Epithelial cell of proximal tubule (primary cell): ENCODE measurements at regions not wholly inside any gene's neighbourhood (a gene's known extent, or its start where the extent isn't known, plus 50 kb on each side); places are given as distances from the start of the nearest gene placed in this dataset.
"Not testable (repeated sequence)": the region's sequence is repeated elsewhere in the genome, so short reads cannot be mapped to it uniquely, and the experiment has no call there.

Experiments
- DNase-seq: peaks from one replicate; pipeline ENCODE4 v3.0.0-alpha.2; 2011; ENCODE audit warnings: low read depth
- H3K4me3 ChIP-seq: 2 replicates; pipeline ENCODE4 v1.5.1; 2011; ENCODE audit warnings: low read depth, mild to moderate bottlenecking, low read length
- CTCF ChIP-seq: conservative IDR thresholded peaks from 2 replicates; pipeline ENCODE4 v1.5.1; 2012; ENCODE audit warnings: low read depth, mild to moderate bottlenecking, low read length

- no peak for DNase-seq
- H3K4me3 ChIP-seq, result no peak overlapping the region
- TF ChIP-seq CTCF, result no peak
Observed at GRCh38 chr5:87778876-87779275, 366.1 kb upstream of the CCNH start.

DNA sequence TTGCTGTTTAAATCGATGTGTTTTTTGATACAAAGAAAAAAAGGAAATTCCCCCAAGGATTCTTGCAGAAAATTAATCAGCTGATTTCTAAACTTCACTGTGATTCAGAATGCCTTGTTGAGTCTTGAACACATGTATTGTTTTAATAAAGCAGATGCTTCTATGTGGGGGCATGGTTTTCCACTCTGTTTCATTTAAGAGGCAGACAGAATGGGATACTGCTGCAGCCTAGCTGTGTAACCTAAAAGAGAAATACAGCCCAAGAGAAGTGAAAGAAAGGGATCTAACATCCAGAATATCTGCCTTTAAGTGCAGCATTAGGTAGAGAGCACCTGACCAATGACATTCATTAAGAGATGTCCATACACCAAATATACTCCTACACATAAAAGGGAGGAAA, 365.1 kb upstream of the CCNH start:
- DNase-seq, result no peak
- no peak for TF ChIP-seq CTCF
- no peak overlapping the region for H3K4me3 ChIP-seq

DNA sequence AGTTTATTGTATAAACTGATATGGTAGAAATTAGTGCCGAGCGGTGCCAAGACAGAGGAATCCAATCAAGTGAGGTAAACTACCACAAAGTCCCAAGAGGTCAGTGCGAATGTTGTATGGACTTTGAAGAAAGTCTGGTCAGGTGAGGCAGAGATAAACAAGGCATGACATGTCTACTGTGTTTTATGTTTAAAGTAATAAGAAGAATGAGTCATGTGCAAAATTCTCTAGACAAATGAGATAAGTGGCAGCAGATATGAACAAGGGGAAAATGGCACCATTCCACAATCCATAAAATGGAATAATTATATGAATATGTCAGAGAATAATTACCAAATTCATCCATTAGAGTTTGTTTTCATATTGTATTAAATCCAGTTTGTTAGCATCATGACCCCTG, 364.1 kb upstream of the CCNH start:
- no peak for TF ChIP-seq CTCF
- no peak overlapping the region for H3K4me3 ChIP-seq
- DNase-seq, result no peak

DNA sequence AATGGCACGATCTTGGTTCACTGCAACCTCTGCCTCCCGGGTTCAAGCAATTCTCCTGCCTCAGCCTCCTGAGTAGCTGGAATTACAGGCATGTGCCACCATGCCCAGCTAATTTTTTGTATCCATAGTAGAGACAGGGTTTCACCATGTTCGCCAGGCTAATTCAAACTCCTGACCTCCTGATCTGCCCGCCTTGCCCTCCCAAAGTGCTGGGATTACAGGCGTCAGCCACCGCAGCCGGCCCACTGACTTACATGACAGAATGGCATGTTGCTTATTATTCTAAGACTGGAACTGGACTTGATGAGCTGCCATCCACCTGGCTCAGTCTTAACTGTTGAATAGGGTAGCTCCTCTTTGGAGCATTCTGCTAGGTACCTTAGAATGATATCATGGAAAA, 363.6 kb upstream of the CCNH start:
- DNase-seq, H3K4me3 ChIP-seq: not testable (repeated sequence)

DNA sequence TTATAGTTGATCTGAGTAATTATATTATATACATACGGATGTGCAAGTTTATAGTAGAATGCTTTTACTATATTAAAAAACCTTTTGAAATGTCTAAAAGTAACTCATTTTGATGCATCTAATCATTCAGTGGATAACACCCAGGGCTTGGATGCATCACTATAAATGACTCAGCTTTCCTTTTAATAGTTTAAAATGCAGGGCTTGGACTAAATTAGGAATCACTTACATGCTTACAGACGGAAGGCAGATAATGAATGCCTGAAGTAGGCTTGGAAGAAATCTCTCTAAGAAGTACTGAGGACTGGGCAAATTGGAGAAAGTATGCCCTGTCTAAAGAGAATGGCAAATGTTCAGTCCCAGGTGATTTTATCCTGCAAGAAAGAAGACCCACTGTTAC, 362.5 kb upstream of the CCNH start:
- DNase-seq, result no peak
- no peak overlapping the region for H3K4me3 ChIP-seq
- TF ChIP-seq CTCF, result no peak

DNA sequence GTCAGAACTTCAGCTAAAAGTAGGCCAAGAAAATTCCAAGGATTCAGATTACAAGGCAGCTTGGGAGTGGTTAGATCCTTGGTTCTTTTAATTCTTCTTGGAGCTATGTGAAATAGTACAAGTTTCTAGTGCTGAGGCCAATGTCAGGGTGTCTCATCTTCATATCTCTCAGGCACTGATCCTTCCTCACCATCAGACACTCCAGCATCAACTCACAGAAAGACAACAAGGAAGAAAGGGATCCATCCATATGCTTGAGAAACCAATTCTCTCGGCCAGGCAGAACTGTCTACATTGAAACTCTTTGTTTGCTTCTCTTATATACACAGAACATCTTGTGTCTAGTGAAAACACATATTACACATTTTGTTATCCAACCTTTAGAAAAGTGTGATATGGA, 362.1 kb upstream of the CCNH start:
- no peak overlapping the region for H3K4me3 ChIP-seq
- no peak for DNase-seq
- TF ChIP-seq CTCF, result no peak

- TF ChIP-seq CTCF, result no peak
- no peak overlapping the region for H3K4me3 ChIP-seq
- DNase-seq, result no peak
Observed at GRCh38 chr5:87770601-87771121, 357.9 kb upstream of the CCNH start.
